Neural cell (in vitro differentiated cells): ENCODE measurements at regions not wholly inside any gene's neighbourhood (a gene's known extent, or its start where the extent isn't known, plus 50 kb on each side); places are given as distances from the start of the nearest gene placed in this dataset.

ENCODE experiments used
- EP300 ChIP-seq: fragments of 450-650 bp; conservative IDR thresholded peaks from 2 replicates; pipeline ENCODE4 v1.6.1; 2014; ENCODE audit warnings: antibody characterized with exemption, mild to moderate bottlenecking, moderate library complexity; ENCODE audit not compliant: poor library complexity, severe bottlenecking
- EZH2 ChIP-seq: fragments of 200-600, 300-800 bp; shearing (Covaris generic), sonication (generic); IDR thresholded peaks from 2 replicates; pipeline ENCODE4 v1.6.1; 2014; ENCODE audit warnings: antibody characterized with exemption, low read length, borderline replicate concordance, mild to moderate bottlenecking; ENCODE audit not compliant: insufficient read depth, poor library complexity, severe bottlenecking
- POLR2AphosphoS5 ChIP-seq: IDR thresholded peaks from 2 replicates; pipeline ENCODE4 v1.6.1; 2012
- RAD21 ChIP-seq: fragments of 450-650 bp; conservative IDR thresholded peaks from 2 replicates; pipeline ENCODE4 v1.6.1; 2014; ENCODE audit warnings: antibody characterized with exemption, mild to moderate bottlenecking, moderate library complexity
- REST ChIP-seq: IDR thresholded peaks from 2 replicates; pipeline ENCODE4 v1.6.1; 2012; ENCODE audit warnings: borderline replicate concordance
- TF ChIP-seq, protein P1 (sequence below): fragments of 450-650 bp; IDR thresholded peaks from 2 replicates; pipeline ENCODE4 v1.5.1; 2014; ENCODE audit warnings: antibody characterized with exemption, mild to moderate bottlenecking, moderate library complexity; ENCODE audit not compliant: poor library complexity, severe bottlenecking

GRCh38 chr15:45762726-45763125, 127.9 kb downstream of the SQOR start:
- TF ChIP-seq, protein P1, sequence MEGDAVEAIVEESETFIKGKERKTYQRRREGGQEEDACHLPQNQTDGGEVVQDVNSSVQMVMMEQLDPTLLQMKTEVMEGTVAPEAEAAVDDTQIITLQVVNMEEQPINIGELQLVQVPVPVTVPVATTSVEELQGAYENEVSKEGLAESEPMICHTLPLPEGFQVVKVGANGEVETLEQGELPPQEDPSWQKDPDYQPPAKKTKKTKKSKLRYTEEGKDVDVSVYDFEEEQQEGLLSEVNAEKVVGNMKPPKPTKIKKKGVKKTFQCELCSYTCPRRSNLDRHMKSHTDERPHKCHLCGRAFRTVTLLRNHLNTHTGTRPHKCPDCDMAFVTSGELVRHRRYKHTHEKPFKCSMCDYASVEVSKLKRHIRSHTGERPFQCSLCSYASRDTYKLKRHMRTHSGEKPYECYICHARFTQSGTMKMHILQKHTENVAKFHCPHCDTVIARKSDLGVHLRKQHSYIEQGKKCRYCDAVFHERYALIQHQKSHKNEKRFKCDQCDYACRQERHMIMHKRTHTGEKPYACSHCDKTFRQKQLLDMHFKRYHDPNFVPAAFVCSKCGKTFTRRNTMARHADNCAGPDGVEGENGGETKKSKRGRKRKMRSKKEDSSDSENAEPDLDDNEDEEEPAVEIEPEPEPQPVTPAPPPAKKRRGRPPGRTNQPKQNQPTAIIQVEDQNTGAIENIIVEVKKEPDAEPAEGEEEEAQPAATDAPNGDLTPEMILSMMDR: no peak
- TF ChIP-seq POLR2AphosphoS5 (no peak), REST (no peak), EZH2 (no peak), RAD21 (no peak), EP300 (no peak)
